Heart left ventricle (tissue), 16 donors: ENCODE measurements at regions not wholly inside any gene's neighbourhood (a gene's known extent, or its start where the extent isn't known, plus 50 kb on each side); places are given as distances from the start of the nearest gene placed in this dataset.

ENCODE experiments used
- ATAC-seq, 4 donors: fragments of 200-7000 bp; cut with Tn5 transposase; one replicate each; pipeline ENCODE4 v1.9.1; 2020 to 2022; ENCODE audit warnings: moderate library complexity in 4 of 4, mild to moderate bottlenecking in 3 of 4, moderate number of reproducible peaks in 1 of 4
- DNase-seq, 5 donors: peaks; one replicate each; pipeline ENCODE4 v3.0.0-alpha.2; 2020
- H3K27ac ChIP-seq, 12 donors: fragments of 200-600 bp; sonication (generic) in 4 of 12; one replicate each; pipeline versions ENCODE4 v1.5.0 to v1.8.0; 2016 to 2022; ENCODE audit warnings: mild to moderate bottlenecking in 2 of 12
- H3K27me3 ChIP-seq, 9 donors: fragments of 200-600 bp; sonication (generic) in 2 of 9; one replicate each; pipeline versions ENCODE4 v1.5.1 to v1.8.0; 2016 to 2022; ENCODE audit warnings: mild to moderate bottlenecking in 3 of 9
- H3K36me3 ChIP-seq, 9 donors: fragments of 200-600 bp; sonication (generic) in 2 of 9; one replicate each; pipeline versions ENCODE4 v1.5.0 to v1.8.0; 2018 to 2022; ENCODE audit warnings: mild to moderate bottlenecking in 2 of 9
- H3K4me1 ChIP-seq, 12 donors: fragments of 200-600 bp; sonication (generic) in 4 of 12; one replicate each; pipeline versions ENCODE4 v1.5.0 to v1.8.0; 2016 to 2022; ENCODE audit warnings: mild to moderate bottlenecking in 3 of 12
- H3K4me3 ChIP-seq, 12 donors: fragments of 200-600 bp; sonication (generic) in 4 of 12; one replicate each; pipeline versions ENCODE4 v1.5.0 to v1.8.0; 2017 to 2022; ENCODE audit warnings: mild to moderate bottlenecking in 9 of 12, moderate library complexity in 4 of 12
- H3K9me3 ChIP-seq, 12 donors: fragments of 200-600 bp; sonication (generic) in 4 of 12; one replicate each; pipeline versions ENCODE4 v1.5.0 to v1.8.0; 2016 to 2022; ENCODE audit warnings: mild to moderate bottlenecking in 1 of 12
- POLR2A ChIP-seq, 2 donors: fragments of 450-650 bp; IDR thresholded peaks; one replicate each; pipeline ENCODE4 v1.6.1; 2017; ENCODE audit warnings: antibody characterized with exemption in 2 of 2, mild to moderate bottlenecking in 2 of 2, moderate library complexity in 2 of 2
- WGBS, 4 donors: extraction: QIAGEN DNeasy Blood & Tissue Kit in 2 of 4; methylation state at CpG; one replicate each; pipeline versions ENCODE4 v1.1.5 to v1.1.7; 2013 to 2018; 5-methylcytosine and 5-hydroxymethylcytosine counted together
- intact Hi-C, 10 donors: fragments of 100-400 bp; cut with DNase I; formaldehyde crosslinking; loops; one replicate each; pipeline versions ENCODE4 v1.11.1 to v1.14.2; 2022
- TF ChIP-seq, protein P1 (sequence below), 12 donors: fragments of 200-600 bp; sonication (generic) in 4 of 12; IDR thresholded peaks; one replicate each; pipeline versions ENCODE4 v1.5.0 to v1.8.0; 2018 to 2022; ENCODE audit warnings: antibody characterized with exemption in 12 of 12, mild to moderate bottlenecking in 5 of 12
- donor health status: ischemic (EF 13 %, LVEDD 7.1; RV severe dilation, severe dysfunction).
- donor health status: healthy with polysubstance abuse.
- donor health status: DM: no; HTN: yes; CAD: no.
- donor health status: DM: no; HTN: no; CAD: no.
- donor health status: ischemic (EF 25% LVEDD 6.9; RV normal size, moderate dysfunction).
- donor health status: ischemic (EF 25% LVEDD 5.7; RV mildly dilated, moderate dysfunction).
- donor health status: healthy.
- donor health status: DM: yes; HTN: yes; CAD: no.
- donor health status: ischemic (EF 35%, LVEDD 5.7; RV mildly dilated, moderate dysfunction).
- donor health status: nonischemic (EF 11% LVEDD 7.7; RV severe dilation, severe dysfunction).
- donor health status: DM: yes; HTN: yes; CAD: no.
- donor health status: PGD.
- donor health status: ischemic (EF 29% LVEDD 5.4; RV normal size, mild dysfunction).
- donor health status: nonischemic (EF 23%, LVEDD 6.1; RV moderate dilation, normal function).

DNA sequence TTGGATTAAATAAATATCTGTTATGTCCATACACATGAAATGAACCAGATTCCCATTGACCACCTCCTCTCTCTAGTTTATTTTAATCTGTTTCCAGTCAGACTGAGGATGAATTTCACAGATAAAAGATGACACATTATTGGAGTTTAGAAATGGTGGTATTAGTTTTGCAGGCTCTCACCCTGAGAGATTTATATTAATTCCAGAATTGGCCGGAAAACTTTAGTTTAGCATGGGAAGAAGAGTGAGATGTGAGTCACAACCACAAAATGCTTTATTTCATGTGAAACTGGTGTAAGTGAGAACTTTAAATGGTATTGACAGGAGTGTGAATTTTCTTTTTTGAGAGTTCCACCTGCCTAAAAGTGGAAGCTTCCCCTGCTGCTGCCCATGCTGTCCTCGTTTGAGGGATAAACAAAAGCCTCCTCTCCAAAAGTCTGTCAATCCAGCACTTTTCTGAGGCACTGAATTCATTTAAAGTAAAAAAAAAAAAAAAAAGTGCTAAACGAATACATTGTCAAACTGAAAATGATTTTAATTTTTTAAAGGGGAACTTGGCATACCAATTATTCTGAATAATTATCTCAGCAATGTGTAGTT lies 65.1 kb upstream of the EPHA3 start:
- no peaks in the 10 kb centered on the region for H3K9me3 ChIP-seq
- no peak for ATAC-seq
- no peaks in the 10 kb centered on the region for H3K27me3 ChIP-seq

GRCh38 chr3:89043406-89043932 lies 64.0 kb upstream of the EPHA3 start:
- no peaks in the 10 kb centered on the region for H3K36me3 ChIP-seq
- no peak for DNase-seq
- WGBS, 4 donors: 69 to 75% (median 73%) methylated on average over 6 of the region's 6 CpGs
- no peak overlapping the region for H3K4me3 ChIP-seq
- no peaks in the 10 kb centered on the region for H3K4me1 ChIP-seq
- H3K9me3 ChIP-seq: no peaks in the 10 kb centered on the region
- H3K27me3 ChIP-seq: no peaks in the 10 kb centered on the region
- intact Hi-C loops: no loop called here
- no peak for ATAC-seq
- TF ChIP-seq, protein P1, sequence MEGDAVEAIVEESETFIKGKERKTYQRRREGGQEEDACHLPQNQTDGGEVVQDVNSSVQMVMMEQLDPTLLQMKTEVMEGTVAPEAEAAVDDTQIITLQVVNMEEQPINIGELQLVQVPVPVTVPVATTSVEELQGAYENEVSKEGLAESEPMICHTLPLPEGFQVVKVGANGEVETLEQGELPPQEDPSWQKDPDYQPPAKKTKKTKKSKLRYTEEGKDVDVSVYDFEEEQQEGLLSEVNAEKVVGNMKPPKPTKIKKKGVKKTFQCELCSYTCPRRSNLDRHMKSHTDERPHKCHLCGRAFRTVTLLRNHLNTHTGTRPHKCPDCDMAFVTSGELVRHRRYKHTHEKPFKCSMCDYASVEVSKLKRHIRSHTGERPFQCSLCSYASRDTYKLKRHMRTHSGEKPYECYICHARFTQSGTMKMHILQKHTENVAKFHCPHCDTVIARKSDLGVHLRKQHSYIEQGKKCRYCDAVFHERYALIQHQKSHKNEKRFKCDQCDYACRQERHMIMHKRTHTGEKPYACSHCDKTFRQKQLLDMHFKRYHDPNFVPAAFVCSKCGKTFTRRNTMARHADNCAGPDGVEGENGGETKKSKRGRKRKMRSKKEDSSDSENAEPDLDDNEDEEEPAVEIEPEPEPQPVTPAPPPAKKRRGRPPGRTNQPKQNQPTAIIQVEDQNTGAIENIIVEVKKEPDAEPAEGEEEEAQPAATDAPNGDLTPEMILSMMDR (IDR thresholded peaks at IDR 0.05): no peak
- no peak for TF ChIP-seq POLR2A (IDR thresholded peaks at IDR 0.05)
- no peak overlapping the region for H3K27ac ChIP-seq

More for the DNA sequence above, 65.1 kb upstream of the EPHA3 start:
- whole genome bisulfite sequencing, 4 donors: 66 to 73% (median 68%) methylated on average over 3 of the region's 3 CpGs
- Histone ChIP-seq H3K36me3 (no peaks in the 10 kb centered on the region), H3K4me3 (no peak overlapping the region), H3K4me1 (no peaks in the 10 kb centered on the region), H3K27ac (no peak overlapping the region)
- no peak for DNase-seq
- TF ChIP-seq, protein P1 (IDR thresholded peaks at IDR 0.05): no peak
- TF ChIP-seq POLR2A (IDR thresholded peaks at IDR 0.05): no peak
- intact Hi-C loops: no loop called here

DNA sequence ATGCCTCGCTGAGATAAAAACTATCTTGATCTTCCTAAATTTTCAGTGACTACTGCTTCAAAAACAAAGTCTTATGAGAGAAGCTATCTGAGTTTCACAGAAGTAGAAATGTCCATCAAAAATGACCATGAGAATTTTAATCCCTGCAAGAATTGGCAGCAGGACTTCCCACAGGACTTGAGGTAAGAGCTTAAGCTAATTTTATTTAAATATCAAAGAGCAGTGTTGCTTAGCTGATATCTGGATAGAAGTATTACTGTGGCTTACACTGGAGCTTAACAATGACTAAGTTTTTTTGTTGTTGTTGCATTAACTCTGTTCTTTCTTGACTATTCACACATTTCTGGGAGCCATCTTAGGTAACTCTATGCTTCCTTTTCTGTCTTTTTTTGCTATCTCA lies 60.8 kb upstream of the EPHA3 start:
- TF ChIP-seq POLR2A (IDR thresholded peaks at IDR 0.05): no peak
- TF ChIP-seq, protein P1 (IDR thresholded peaks at IDR 0.05): no peak
- DNase-seq (no peak), ATAC-seq (no peak)
- no peaks in the 10 kb centered on the region for H3K9me3 ChIP-seq
- H3K27ac ChIP-seq: no peak overlapping the region
- H3K27me3 ChIP-seq: no peaks in the 10 kb centered on the region
- WGBS, 4 donors: 80 to 91% (median 88%) methylated on average over 1 of the region's 1 CpG
- no peaks in the 10 kb centered on the region for H3K4me1 ChIP-seq
- H3K4me3 ChIP-seq: no peak overlapping the region
- intact Hi-C loops: no loop called here
- H3K36me3 ChIP-seq: no peaks in the 10 kb centered on the region

- DNase-seq: no peak
- Histone ChIP-seq H3K36me3 (no peaks in the 10 kb centered on the region), H3K27me3 (no peaks in the 10 kb centered on the region), H3K27ac (no peak overlapping the region), H3K4me3 (no peak overlapping the region), H3K4me1 (no peaks in the 10 kb centered on the region), H3K9me3 (no peaks in the 10 kb centered on the region)
- ATAC-seq: no peak
- WGBS, 4 donors: 55 to 75% (median 68%) methylated on average over 2 of the region's 2 CpGs
- no peak for TF ChIP-seq POLR2A (IDR thresholded peaks at IDR 0.05)
- TF ChIP-seq, protein P1 (IDR thresholded peaks at IDR 0.05): no peak
- intact Hi-C loops: no loop called here
Observed at GRCh38 chr3:89049119-89049518, 58.3 kb upstream of the EPHA3 start.
